ENCODE measurements at regions not wholly inside any gene's neighbourhood (a gene's known extent, or its start where the extent isn't known, plus 50 kb on each side); places are given as distances from the start of the nearest gene placed in this dataset.

- no peaks in the 10 kb centered on the region for H3K9me3 ChIP-seq (ENCODE audit: control insufficient read depth in 1 of 2, low read length in 2 of 2)
- Mint-ChIP-seq H3K27ac (no peak overlapping the region), H3K4me1 (no peaks in the 10 kb centered on the region), H3K9me3 (peaks cover 0 to 8% (median 0%) of the 10 kb centered on the region in 8 donors), H3K36me3 (no peaks in the 10 kb centered on the region), H3K27me3 (no peaks in the 10 kb centered on the region), H3K4me3 (no peak overlapping the region)
- no peaks in the 10 kb centered on the region for H3K4me1 ChIP-seq (ENCODE audit: insufficient read depth, low read length)
- no peak overlapping the region for H3K27ac ChIP-seq (ENCODE audit: low read depth, low read length)
- intact Hi-C loops (cut with micrococcal nuclease): no loop called here
- CTCF ChIA-PET (ENCODE audit: partially characterized antibody): no interaction called here
- POLR2A ChIA-PET (ENCODE audit: partially characterized antibody): no interaction called here
- no peak for DNase-seq
- H3K36me3 ChIP-seq (ENCODE audit: insufficient read depth, low read length): no peaks in the 10 kb centered on the region
- H3K4me3 ChIP-seq (ENCODE audit: low read length in 2 of 2): no peak overlapping the region
- H3K27me3 ChIP-seq (ENCODE audit: insufficient read depth, low read length): no peaks in the 10 kb centered on the region
Measured at GRCh38 chr11:131232261-131232660, 138.2 kb upstream of the NTM start.

GRCh38 chr11:131234221-131234620 lies 136.2 kb upstream of the NTM start:
- H3K27ac ChIP-seq (ENCODE audit: low read depth, low read length): no peak overlapping the region
- no peaks in the 10 kb centered on the region for H3K36me3 ChIP-seq (ENCODE audit: insufficient read depth, low read length)
- H3K27me3 ChIP-seq (ENCODE audit: insufficient read depth, low read length): no peaks in the 10 kb centered on the region
- Mint-ChIP-seq H3K4me1 (no peaks in the 10 kb centered on the region), H3K4me3 (no peak overlapping the region), H3K27me3 (no peaks in the 10 kb centered on the region), H3K36me3 (no peaks in the 10 kb centered on the region), H3K9me3 (peaks cover 0 to 7% (median 0%) of the 10 kb centered on the region in 8 donors), H3K27ac (no peak overlapping the region)
- intact Hi-C loops (cut with micrococcal nuclease): no loop called here
- ChIA-PET CTCF (ENCODE audit: partially characterized antibody) (interaction anchor here (1.3 kb wide), 1 partner anchor 9 kb away, joined by 3 read pairs; no protein-coding TSS in a partner anchor), POLR2A (ENCODE audit: partially characterized antibody) (no interaction called here)
- no peaks in the 10 kb centered on the region for H3K9me3 ChIP-seq (ENCODE audit: control insufficient read depth in 1 of 2, low read length in 2 of 2)
- DNase-seq: no peak
- no peak overlapping the region for H3K4me3 ChIP-seq (ENCODE audit: low read length in 2 of 2)
- H3K4me1 ChIP-seq (ENCODE audit: insufficient read depth, low read length): no peaks in the 10 kb centered on the region

GRCh38 chr11:131235328-131236298 lies 134.8 kb upstream of the NTM start:
- ChIA-PET POLR2A (ENCODE audit: partially characterized antibody) (no interaction called here), CTCF (ENCODE audit: partially characterized antibody) (interaction anchor here (0.6 kb wide), 1 partner anchor 27 kb away, joined by 3 read pairs; no protein-coding TSS in a partner anchor)
- Histone ChIP-seq H3K27me3 (ENCODE audit: insufficient read depth, low read length) (no peaks in the 10 kb centered on the region), H3K4me3 (ENCODE audit: low read length in 2 of 2) (no peak overlapping the region), H3K4me1 (ENCODE audit: insufficient read depth, low read length) (no peaks in the 10 kb centered on the region), H3K9me3 (ENCODE audit: control insufficient read depth in 1 of 2, low read length in 2 of 2) (no peaks in the 10 kb centered on the region), H3K27ac (ENCODE audit: low read depth, low read length) (no peak overlapping the region), H3K36me3 (ENCODE audit: insufficient read depth, low read length) (no peaks in the 10 kb centered on the region)
- Mint-ChIP-seq H3K27ac (no peak overlapping the region), H3K4me3 (no peak overlapping the region), H3K4me1 (no peaks in the 10 kb centered on the region), H3K36me3 (no peaks in the 10 kb centered on the region), H3K9me3 (peaks cover 0 to 9% (median 0%) of the 10 kb centered on the region in 8 donors), H3K27me3 (no peaks in the 10 kb centered on the region)
- DNase-seq: no peak
- intact Hi-C loops (cut with micrococcal nuclease): no loop called here

- H3K9me3 ChIP-seq (ENCODE audit: control insufficient read depth in 1 of 2, low read length in 2 of 2): no peaks in the 10 kb centered on the region
- Mint-ChIP-seq H3K4me1 (no peaks in the 10 kb centered on the region), H3K9me3 (peaks cover 0 to 6% (median under 1%) of the 10 kb centered on the region in 8 donors), H3K27ac (no peak overlapping the region), H3K4me3 (no peak overlapping the region), H3K27me3 (no peaks in the 10 kb centered on the region), H3K36me3 (no peaks in the 10 kb centered on the region)
- no peaks in the 10 kb centered on the region for H3K27me3 ChIP-seq (ENCODE audit: insufficient read depth, low read length)
- POLR2A ChIA-PET (ENCODE audit: partially characterized antibody): no interaction called here
- no peaks in the 10 kb centered on the region for H3K36me3 ChIP-seq (ENCODE audit: insufficient read depth, low read length)
- H3K27ac ChIP-seq (ENCODE audit: low read depth, low read length): no peak overlapping the region
- H3K4me1 ChIP-seq (ENCODE audit: insufficient read depth, low read length): no peaks in the 10 kb centered on the region
- intact Hi-C loops (cut with micrococcal nuclease): no loop called here
- H3K4me3 ChIP-seq (ENCODE audit: low read length in 2 of 2): no peak overlapping the region
- no peak for DNase-seq
- CTCF ChIA-PET (ENCODE audit: partially characterized antibody): no interaction called here
Measured at GRCh38 chr11:131240421-131240820, 130.0 kb upstream of the NTM start.

- CTCF ChIA-PET (ENCODE audit: partially characterized antibody): no interaction called here
- Mint-ChIP-seq H3K4me1 (no peaks in the 10 kb centered on the region), H3K9me3 (peaks cover 0 to 6% (median 2%) of the 10 kb centered on the region in 8 donors), H3K27ac (no peak overlapping the region), H3K4me3 (no peak overlapping the region), H3K27me3 (peaks cover 2 to 5% of the 10 kb centered on the region in 2 donors), H3K36me3 (no peaks in the 10 kb centered on the region)
- Histone ChIP-seq H3K36me3 (ENCODE audit: insufficient read depth, low read length) (no peaks in the 10 kb centered on the region), H3K27me3 (ENCODE audit: insufficient read depth, low read length) (no peaks in the 10 kb centered on the region), H3K4me1 (ENCODE audit: insufficient read depth, low read length) (no peaks in the 10 kb centered on the region), H3K27ac (ENCODE audit: low read depth, low read length) (no peak overlapping the region), H3K4me3 (ENCODE audit: low read length in 2 of 2) (no peak overlapping the region), H3K9me3 (ENCODE audit: control insufficient read depth in 1 of 2, low read length in 2 of 2) (no peaks in the 10 kb centered on the region)
- POLR2A ChIA-PET (ENCODE audit: partially characterized antibody): no interaction called here
- DNase-seq: no peak
- intact Hi-C loops (cut with micrococcal nuclease): no loop called here
Measured at GRCh38 chr11:131242476-131243000, 127.9 kb upstream of the NTM start.

GRCh38 chr11:131246156-131246555 lies 124.3 kb upstream of the NTM start:
- no peaks in the 10 kb centered on the region for H3K36me3 ChIP-seq (ENCODE audit: insufficient read depth, low read length)
- no peak overlapping the region for H3K27ac ChIP-seq (ENCODE audit: low read depth, low read length)
- no peaks in the 10 kb centered on the region for H3K4me1 ChIP-seq (ENCODE audit: insufficient read depth, low read length)
- H3K27me3 Mint-ChIP-seq: peaks cover 2 to 7% of the 10 kb centered on the region in 2 donors
- H3K4me3 Mint-ChIP-seq: peak overlapping the region in 1 of 8 donors; percentile 26
- no peak overlapping the region for H3K4me3 ChIP-seq (ENCODE audit: low read length in 2 of 2)
- peaks cover 0 to 6% (median under 1%) of the 10 kb centered on the region in 8 donors for H3K9me3 Mint-ChIP-seq
- no peaks in the 10 kb centered on the region for H3K4me1 Mint-ChIP-seq
- DNase-seq: no peak
- intact Hi-C loops (cut with micrococcal nuclease): no loop called here
- POLR2A ChIA-PET (ENCODE audit: partially characterized antibody): no interaction called here
- CTCF ChIA-PET (ENCODE audit: partially characterized antibody): no interaction called here
- H3K27ac Mint-ChIP-seq: no peak overlapping the region
- H3K27me3 ChIP-seq (ENCODE audit: insufficient read depth, low read length): no peaks in the 10 kb centered on the region
- H3K9me3 ChIP-seq (ENCODE audit: control insufficient read depth in 1 of 2, low read length in 2 of 2): no peaks in the 10 kb centered on the region
- no peaks in the 10 kb centered on the region for H3K36me3 Mint-ChIP-seq

- no peak overlapping the region for H3K4me3 ChIP-seq (ENCODE audit: low read length in 2 of 2)
- ChIA-PET CTCF (ENCODE audit: partially characterized antibody) (no interaction called here), POLR2A (ENCODE audit: partially characterized antibody) (no interaction called here)
- Mint-ChIP-seq H3K36me3 (no peaks in the 10 kb centered on the region), H3K4me1 (no peaks in the 10 kb centered on the region), H3K4me3 (no peak overlapping the region), H3K9me3 (peaks cover 0 to 6% (median under 1%) of the 10 kb centered on the region in 8 donors), H3K27me3 (peaks cover 2 to 7% of the 10 kb centered on the region in 2 donors), H3K27ac (no peak overlapping the region)
- H3K27ac ChIP-seq (ENCODE audit: low read depth, low read length): no peak overlapping the region
- H3K27me3 ChIP-seq (ENCODE audit: insufficient read depth, low read length): no peaks in the 10 kb centered on the region
- no peaks in the 10 kb centered on the region for H3K36me3 ChIP-seq (ENCODE audit: insufficient read depth, low read length)
- no peaks in the 10 kb centered on the region for H3K4me1 ChIP-seq (ENCODE audit: insufficient read depth, low read length)
- DNase-seq: no peak
- no peaks in the 10 kb centered on the region for H3K9me3 ChIP-seq (ENCODE audit: control insufficient read depth in 1 of 2, low read length in 2 of 2)
- intact Hi-C loops (cut with micrococcal nuclease): no loop called here
Measured at GRCh38 chr11:131246663-131247062, 123.8 kb upstream of the NTM start.
